DOHH2 (cell line): ENCODE measurements at regions not wholly inside any gene's neighbourhood (a gene's known extent, or its start where the extent isn't known, plus 50 kb on each side); places are given as distances from the start of the nearest gene placed in this dataset.

Experiments
- H3F3A ChIP-seq: fragments of 200-600 bp; sonication (generic), shearing (Covaris generic); 2 replicates; pipeline ENCODE4 v1.6.0; 2016; ENCODE audit warnings: antibody characterized with exemption, mild to moderate bottlenecking; ENCODE audit not compliant: control insufficient read depth, insufficient read depth
- H3K27ac ChIP-seq: fragments of 200-600 bp; sonication (generic); 2 replicates; pipeline ENCODE4 v1.5.1; 2014; ENCODE audit warnings: low read depth, mild to moderate bottlenecking, low read length, moderate library complexity
- H3K27me3 ChIP-seq: fragments of 200-600 bp; sonication (generic); 2 replicates; pipeline ENCODE4 v1.6.1; 2014; ENCODE audit warnings: mild to moderate bottlenecking, low read length, mixed read lengths; ENCODE audit not compliant: control insufficient read depth
- H3K36me3 ChIP-seq: fragments of 200-600 bp; sonication (generic); 2 replicates; pipeline ENCODE4 v1.6.1; 2014; ENCODE audit warnings: mild to moderate bottlenecking, low read length, moderate library complexity, mixed read lengths; ENCODE audit not compliant: control insufficient read depth
- H3K4me1 ChIP-seq: fragments of 200-600 bp; sonication (generic); 2 replicates; pipeline ENCODE4 v1.6.1; 2014; ENCODE audit warnings: mild to moderate bottlenecking, low read length, mixed read lengths; ENCODE audit not compliant: control insufficient read depth
- H3K4me2 ChIP-seq: fragments of 200-600 bp; sonication (generic); 2 replicates; pipeline ENCODE4 v1.6.0; 2014; ENCODE audit warnings: mild to moderate bottlenecking, low read length, moderate library complexity
- H3K4me3 ChIP-seq: fragments of 200-600 bp; sonication (generic); 2 replicates; pipeline ENCODE4 v1.5.1; 2014; ENCODE audit warnings: mild to moderate bottlenecking, low read length, mixed read lengths
- H3K79me2 ChIP-seq: fragments of 200-600 bp; sonication (generic); 2 replicates; pipeline ENCODE4 v1.6.1; 2014; ENCODE audit warnings: mild to moderate bottlenecking, low read length, mixed read lengths; ENCODE audit not compliant: control insufficient read depth
- H3K9me2 ChIP-seq: fragments of 200-600 bp; sonication (generic); replicated peaks from 2 replicates; pipeline ENCODE4 v1.6.1; 2014; ENCODE audit warnings: mild to moderate bottlenecking, low read length, mixed read lengths; ENCODE audit not compliant: control insufficient read depth
- H3K9me3 ChIP-seq: fragments of 200-600 bp; sonication (generic); 2 replicates; pipeline ENCODE4 v1.6.1; 2014; ENCODE audit warnings: antibody characterized with exemption, low read length, mixed read lengths; ENCODE audit not compliant: control insufficient read depth, insufficient read depth
- H4K20me1 ChIP-seq: fragments of 200-600 bp; sonication (generic); 2 replicates; pipeline ENCODE4 v1.6.0; 2014; ENCODE audit warnings: low read depth, mild to moderate bottlenecking, antibody characterized with exemption, low read length, moderate library complexity; ENCODE audit not compliant: control insufficient read depth, insufficient read depth
- CTCF ChIP-seq: fragments of 200-600 bp; sonication (generic); IDR thresholded peaks from one replicate; pipeline ENCODE4 v1.5.1; 2014; ENCODE audit warnings: antibody characterized with exemption, mild to moderate bottlenecking, low read depth, low read length; ENCODE audit not compliant: poor library complexity, severe bottlenecking
- EZH2phosphoT487 ChIP-seq: fragments of 200-600 bp; sonication (generic); IDR thresholded peaks from 2 replicates; pipeline ENCODE4 v1.6.1; 2017; ENCODE audit warnings: borderline replicate concordance, mild to moderate bottlenecking, antibody characterized with exemption, low read length, moderate library complexity, mixed read lengths

- no peak overlapping the region for H3K4me2 ChIP-seq
Observed at GRCh38 chr1:87203904-87204303, 124.8 kb upstream of the LMO4 start.

GRCh38 chr1:87204441-87204840 is 124.2 kb upstream of the LMO4 start:
- TF ChIP-seq EZH2phosphoT487, result no peak
- TF ChIP-seq CTCF, result no peak

More at GRCh38 chr1:87203904-87204303, 124.8 kb upstream of the LMO4 start:
- peaks cover 50% of the 10 kb centered on the region for H3K27me3 ChIP-seq
- TF ChIP-seq CTCF (no peak), EZH2phosphoT487 (no peak)
- H4K20me1 ChIP-seq, result no peaks in the 10 kb centered on the region
- no peak overlapping the region for H3K27ac ChIP-seq
- H3K36me3 ChIP-seq, result no peaks in the 10 kb centered on the region
- no peak overlapping the region for H3K4me3 ChIP-seq
- no peaks in the 10 kb centered on the region for H3F3A ChIP-seq
- no peaks in the 10 kb centered on the region for H3K9me2 ChIP-seq
- no peaks in the 10 kb centered on the region for H3K4me1 ChIP-seq
- H3K79me2 ChIP-seq, result no peaks in the 10 kb centered on the region
- no peaks in the 10 kb centered on the region for H3K9me3 ChIP-seq

GRCh38 chr1:87204921-87205320 is 123.8 kb upstream of the LMO4 start:
- no peaks in the 10 kb centered on the region for H3K36me3 ChIP-seq
- no peaks in the 10 kb centered on the region for H3K4me1 ChIP-seq
- TF ChIP-seq EZH2phosphoT487 (no peak), CTCF (no peak)
- no peaks in the 10 kb centered on the region for H3F3A ChIP-seq
- H3K4me2 ChIP-seq, result no peak overlapping the region
- no peak overlapping the region for H3K4me3 ChIP-seq
- H3K27ac ChIP-seq, result no peak overlapping the region
- no peaks in the 10 kb centered on the region for H3K9me2 ChIP-seq
- no peaks in the 10 kb centered on the region for H3K79me2 ChIP-seq
- no peaks in the 10 kb centered on the region for H3K9me3 ChIP-seq
- no peaks in the 10 kb centered on the region for H4K20me1 ChIP-seq
- H3K27me3 ChIP-seq, result peaks cover 50% of the 10 kb centered on the region

More at GRCh38 chr1:87204441-87204840, 124.2 kb upstream of the LMO4 start:
- Histone ChIP-seq H3K27ac (no peak overlapping the region), H3K4me3 (no peak overlapping the region), H3K36me3 (no peaks in the 10 kb centered on the region), H3F3A (no peaks in the 10 kb centered on the region), H3K79me2 (no peaks in the 10 kb centered on the region), H3K27me3 (peaks cover 50% of the 10 kb centered on the region), H3K4me1 (no peaks in the 10 kb centered on the region), H3K4me2 (no peak overlapping the region), H3K9me2 (no peaks in the 10 kb centered on the region), H3K9me3 (no peaks in the 10 kb centered on the region), H4K20me1 (no peaks in the 10 kb centered on the region)
